Stimulated activated CD8-positive, alpha-beta memory T cell treated with anti-CD3 and anti-CD28 coated beads, Interleukin-4, amount 100 ng/mL, for 24 hours (primary cell): ENCODE measurements at regions not wholly inside any gene's neighbourhood (a gene's known extent, or its start where the extent isn't known, plus 50 kb on each side); places are given as distances from the start of the nearest gene placed in this dataset.

Source experiments
- DNase-seq: peaks from one replicate; pipeline ENCODE4 v3.0.0-alpha.2; 2020; ENCODE audit warnings: low read depth

GRCh38 chr2:7289697-7290096 lies 372.5 kb downstream of the RNF144A start:
- no peak for DNase-seq

- no peak for DNase-seq
Observed at GRCh38 chr2:7292154-7292691, 375.0 kb downstream of the RNF144A start.

- no peak for DNase-seq
Observed at GRCh38 chr2:7309582-7309981, 392.4 kb downstream of the RNF144A start.

DNA sequence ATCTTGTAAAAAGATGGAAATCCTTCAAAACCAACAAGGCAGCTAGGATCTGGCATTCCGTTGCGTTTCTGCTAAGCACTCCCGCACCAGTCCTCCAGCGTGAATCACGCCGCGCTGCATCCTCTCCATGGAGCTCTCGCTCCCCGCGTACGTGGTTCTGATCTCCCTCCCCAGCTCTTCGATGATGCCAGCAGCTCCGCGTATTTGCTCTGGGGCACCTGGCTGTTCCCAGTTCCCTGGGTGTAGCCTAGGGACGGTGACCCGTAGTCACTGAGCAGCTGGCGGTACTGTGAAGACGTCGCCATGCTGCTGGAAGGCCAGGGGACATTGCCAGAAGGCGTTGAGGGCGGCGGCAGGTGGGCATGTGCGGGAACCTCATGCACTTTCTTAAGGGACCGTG lies 407.5 kb downstream of the RNF144A start:
- DNase-seq, result no peak

- no peak for DNase-seq
Observed at GRCh38 chr2:7325186-7325585, 408.0 kb downstream of the RNF144A start.

- no peak for DNase-seq
Observed at GRCh38 chr2:7329465-7329864, 412.3 kb downstream of the RNF144A start.

DNA sequence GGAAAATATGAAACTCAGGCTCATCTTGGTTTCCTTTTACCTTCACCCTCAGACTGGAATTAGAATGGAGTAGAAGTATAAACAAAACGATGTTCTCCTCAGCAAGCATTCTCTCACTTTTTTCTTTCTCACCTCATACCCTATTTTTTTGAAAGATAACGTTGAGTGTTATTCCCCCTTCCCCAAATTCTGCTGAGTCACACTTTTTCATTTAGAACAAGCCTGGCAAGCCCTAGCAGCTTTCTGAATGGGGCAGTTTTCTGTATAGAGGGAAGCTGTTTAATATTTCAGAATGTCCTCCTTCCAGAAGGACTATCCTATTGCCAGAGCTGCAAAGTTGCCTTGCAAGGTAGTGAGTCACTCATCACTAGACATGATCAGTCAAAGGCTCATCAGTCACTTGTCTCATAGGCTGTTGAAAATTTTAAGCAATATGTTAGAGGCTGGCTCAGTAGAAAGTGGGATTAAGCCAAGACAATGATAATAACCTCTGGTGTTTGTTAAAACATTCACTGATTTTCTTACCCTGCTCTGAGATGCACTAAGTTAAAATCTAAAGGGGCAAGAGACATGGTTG lies 416.1 kb downstream of the RNF144A start:
- DNase-seq, result no peak

GRCh38 chr2:7333960-7334493 lies 416.8 kb downstream of the RNF144A start:
- no peak for DNase-seq

- no peak for DNase-seq
Observed at GRCh38 chr2:7338961-7339360, 421.7 kb downstream of the RNF144A start.

DNA sequence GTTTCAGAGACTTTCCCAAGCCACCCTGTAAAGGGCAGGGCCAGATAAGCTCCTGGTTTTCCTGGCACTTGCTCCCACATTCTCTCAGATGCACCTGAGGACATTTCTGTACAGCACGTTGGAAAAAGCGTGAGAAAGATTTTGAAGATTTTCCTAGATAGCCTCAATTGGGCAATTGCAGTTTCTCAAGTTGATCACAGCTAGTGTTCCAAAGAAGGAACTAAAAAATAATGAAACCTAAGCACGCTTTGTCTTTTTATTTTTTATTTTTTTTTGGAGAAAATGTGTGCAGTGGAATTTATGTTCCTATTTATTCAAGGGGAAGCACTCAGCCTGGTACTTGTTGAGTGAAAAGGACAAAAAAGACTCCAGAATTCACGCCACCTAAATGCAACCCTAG lies 429.1 kb downstream of the RNF144A start:
- DNase-seq, result no peak

- no peak for DNase-seq
Observed at GRCh38 chr2:7348761-7349160, 431.5 kb downstream of the RNF144A start.

DNA sequence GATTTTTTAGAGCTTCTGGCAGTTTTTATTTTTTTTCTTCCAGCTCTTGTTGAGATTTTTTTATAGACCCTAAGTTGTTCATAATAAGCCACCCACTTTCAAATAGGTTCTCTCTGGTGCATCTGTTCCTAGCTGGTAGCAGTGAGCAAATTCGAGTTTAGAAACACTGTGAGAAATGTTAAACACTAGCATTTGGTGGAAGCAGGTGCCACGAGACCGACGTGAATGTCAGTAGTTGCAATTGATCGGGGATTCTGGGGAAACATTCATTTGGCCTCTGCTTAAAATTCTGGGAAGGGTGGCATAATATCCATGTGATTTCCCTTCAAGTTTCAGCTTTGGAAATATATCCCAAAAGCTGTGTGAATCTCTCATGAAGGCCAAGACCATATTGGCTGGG lies 435.0 kb downstream of the RNF144A start:
- DNase-seq, result no peak

- DNase-seq, result no peak
Observed at GRCh38 chr2:7353571-7353970, 436.4 kb downstream of the RNF144A start.

- DNase-seq, result no peak
Observed at GRCh38 chr2:7355781-7356180, 438.6 kb downstream of the RNF144A start.

- no peak for DNase-seq
Observed at GRCh38 chr2:7356909-7357584, 439.8 kb downstream of the RNF144A start.

- no peak for DNase-seq
Observed at GRCh38 chr2:7357993-7358392, 440.8 kb downstream of the RNF144A start.

DNA sequence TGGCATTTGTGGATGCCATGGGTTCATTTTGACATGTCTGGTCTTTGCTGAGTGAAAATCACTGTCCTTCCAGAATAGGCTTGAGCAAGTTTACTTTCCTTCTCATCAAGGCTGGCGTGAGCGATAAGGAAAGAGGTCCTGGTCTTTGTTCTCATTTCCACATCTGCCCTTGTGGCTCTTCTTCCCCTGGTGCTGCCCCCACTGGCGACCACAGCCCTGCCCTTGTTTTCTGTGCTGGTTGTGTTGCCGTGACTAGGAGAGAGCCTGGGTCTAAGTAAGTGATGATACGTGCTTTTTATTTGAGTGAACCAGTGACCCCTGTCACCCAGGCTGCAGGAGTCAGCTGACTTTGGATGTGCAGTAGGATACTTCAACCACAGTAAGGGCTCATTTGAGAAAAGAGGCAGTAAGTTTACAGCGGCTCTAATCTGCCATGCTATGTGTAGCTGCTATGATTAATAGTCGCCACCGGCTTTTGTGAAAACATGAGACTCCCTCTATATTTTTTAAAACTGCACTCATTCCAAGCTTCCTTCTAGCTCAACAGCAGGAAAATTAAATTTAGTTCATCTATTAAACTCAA lies 441.7 kb downstream of the RNF144A start:
- no peak for DNase-seq

DNA sequence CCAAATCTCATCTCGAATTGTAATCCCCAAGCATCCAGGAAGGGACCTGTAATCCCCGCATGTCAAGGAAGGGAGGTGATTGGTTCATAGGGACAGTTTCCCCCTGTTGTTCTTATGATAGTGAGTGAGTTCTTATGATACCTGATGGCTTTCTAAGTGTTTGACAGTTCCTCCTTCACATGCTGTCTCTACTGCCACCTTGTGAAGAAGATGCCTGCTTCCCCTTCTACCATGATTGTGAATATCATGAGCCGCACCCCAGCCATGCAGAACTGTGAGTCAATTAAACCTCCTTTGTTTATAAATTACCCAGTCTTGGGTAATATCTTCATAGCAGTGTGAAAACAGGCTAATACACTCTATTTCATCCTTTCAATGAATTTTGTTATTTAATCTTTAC lies 446.7 kb downstream of the RNF144A start:
- DNase-seq, result no peak

DNA sequence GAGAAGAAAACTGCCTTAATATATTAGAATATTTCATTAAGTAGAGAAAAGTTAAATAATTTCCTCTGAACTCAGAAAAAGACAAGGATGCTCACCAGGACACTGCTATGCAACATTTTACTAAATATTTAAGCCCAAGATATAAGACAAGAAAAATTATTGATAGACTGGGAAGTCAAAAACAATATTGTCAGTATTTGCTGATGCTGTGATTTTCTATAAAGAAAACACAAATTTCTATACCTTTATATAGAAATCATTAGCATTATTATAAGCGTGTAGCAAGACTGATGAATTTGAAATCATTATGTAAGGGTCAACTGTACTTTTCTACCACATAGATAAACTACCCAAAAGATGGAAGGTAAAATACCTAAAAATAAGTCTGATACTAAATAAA lies 451.0 kb downstream of the RNF144A start:
- DNase-seq, result no peak

DNA sequence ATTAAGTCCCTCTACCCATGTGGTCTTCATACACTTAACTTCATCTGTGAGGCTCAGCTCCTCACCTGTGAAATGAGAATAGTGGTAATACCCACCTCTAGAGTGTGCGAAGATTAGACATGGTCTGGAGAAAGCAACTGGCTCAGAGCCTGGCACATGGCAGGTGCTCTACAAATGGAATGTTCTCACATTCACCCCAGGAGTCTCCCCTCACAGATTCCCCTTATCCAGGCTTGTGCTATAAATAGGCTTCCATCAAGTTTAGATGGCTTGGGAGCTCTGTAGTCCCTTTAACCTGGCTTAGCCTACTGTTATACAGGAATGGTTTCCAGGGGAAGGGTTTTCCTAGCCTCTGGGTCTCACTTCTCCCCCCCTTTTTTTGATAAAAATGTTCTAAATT lies 455.9 kb downstream of the RNF144A start:
- DNase-seq, result no peak

DNA sequence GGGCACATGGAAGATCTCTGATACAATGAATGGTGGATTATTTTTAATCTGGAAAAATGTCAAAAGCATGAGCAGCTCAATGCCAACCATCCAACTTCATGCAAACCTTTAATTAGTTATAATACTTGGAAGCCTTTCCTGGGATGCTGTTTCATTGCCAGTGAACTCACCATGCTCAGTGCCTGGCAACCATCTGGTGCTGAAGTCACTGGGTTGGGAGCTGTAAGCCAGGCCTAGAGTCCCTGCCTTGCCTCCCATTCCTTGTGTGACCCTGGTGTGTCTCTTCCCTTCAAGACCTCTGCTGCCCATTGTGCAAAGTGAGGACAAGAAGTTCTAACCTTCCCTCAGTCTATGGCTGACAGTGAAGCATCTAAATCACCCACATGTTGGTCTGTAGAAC lies 458.7 kb downstream of the RNF144A start:
- no peak for DNase-seq

GRCh38 chr2:7377916-7378569 lies 460.8 kb downstream of the RNF144A start:
- no peak for DNase-seq

DNA sequence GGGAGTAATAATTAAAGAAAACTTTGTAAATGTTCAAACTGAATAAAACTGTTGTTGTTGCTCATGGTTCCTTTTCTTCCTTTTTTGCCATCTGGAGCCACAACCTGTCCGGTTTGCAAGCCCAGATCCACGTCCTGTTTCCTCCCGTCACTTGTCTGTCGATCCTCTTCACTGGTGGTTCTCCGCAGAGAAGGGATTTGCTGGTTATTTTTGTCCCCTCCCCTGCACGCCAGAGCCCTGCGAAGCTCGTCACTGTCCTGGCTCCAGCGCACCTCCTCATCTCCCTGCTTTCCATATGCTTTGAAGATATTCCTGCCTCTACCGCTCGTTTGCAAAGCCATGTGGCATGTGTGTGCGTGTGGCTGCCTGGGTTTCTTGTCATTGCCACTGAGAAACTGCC lies 461.4 kb downstream of the RNF144A start:
- no peak for DNase-seq
